Prostate gland (tissue), 2 donors: ENCODE measurements at regions not wholly inside any gene's neighbourhood (a gene's known extent, or its start where the extent isn't known, plus 50 kb on each side); places are given as distances from the start of the nearest gene placed in this dataset.

Source experiments
- DNase-seq: peaks from one replicate; pipeline ENCODE4 v3.0.0-alpha.2; 2019; ENCODE audit warnings: low spot score
- H3K27ac ChIP-seq, 2 donors: fragments of 200-600 bp; sonication (generic); 2 replicates each; pipeline ENCODE4 v1.5.1; 2017 to 2019
- H3K27me3 ChIP-seq: fragments of 200-600 bp; sonication (generic); replicated peaks from 2 replicates; pipeline ENCODE4 v1.5.1; 2019; ENCODE audit not compliant: insufficient read depth
- H3K36me3 ChIP-seq, 2 donors: fragments of 200-600 bp; sonication (generic); 1 replicate in 1 of 2; 2 replicates in 1 of 2; pipeline versions ENCODE4 v1.5.1 to v1.8.1; 2017 to 2019
- H3K4me1 ChIP-seq: fragments of 200-600 bp; sonication (generic); replicated peaks from 2 replicates; pipeline ENCODE4 v1.5.1; 2019
- H3K4me3 ChIP-seq, 2 donors: fragments of 200-600 bp; sonication (generic); 2 replicates each; pipeline ENCODE4 v1.5.1; 2017 to 2019
- H3K9me3 ChIP-seq: fragments of 200-600 bp; sonication (generic); 2 replicates; pipeline ENCODE4 v1.5.1; 2017
- CTCF ChIP-seq, 4 experiments: fragments of 200-600 bp in 2 of 4; fragments of 450-650 bp in 2 of 4; sonication (generic) in 2 of 4; IDR thresholded peaks; 1 replicate in 3 of 4; 2 replicates in 1 of 4; pipeline ENCODE4 v1.5.1; 2016 to 2019; ENCODE audit warnings: antibody characterized with exemption in 4 of 4, mild to moderate bottlenecking in 2 of 4, moderate library complexity in 2 of 4
- POLR2A ChIP-seq: fragments of 450-650 bp; IDR thresholded peaks from one replicate; pipeline ENCODE4 v1.6.1; 2016; ENCODE audit warnings: antibody characterized with exemption, mild to moderate bottlenecking
- POLR2AphosphoS5 ChIP-seq: sonication (generic); formaldehyde crosslinking; IDR thresholded peaks from one replicate; pipeline ENCODE4 v1.6.1; 2017; ENCODE audit warnings: antibody characterized with exemption
- WGBS: methylation state at CpG from one replicate; pipeline ENCODE4 v1.1.5; 2018; 5-methylcytosine and 5-hydroxymethylcytosine counted together
- intact Hi-C: fragments of 100-400 bp; cut with DNase I; formaldehyde crosslinking; loops from one replicate; pipeline ENCODE4 v1.14.2; 2022

GRCh38 chr12:68501226-68501625 is 109.5 kb upstream of the RAP1B start:
- 75% methylated on average over 3 of the region's 3 CpGs for WGBS
- no peak overlapping the region for H3K27ac ChIP-seq
- H3K4me1 ChIP-seq, result no peaks in the 10 kb centered on the region
- H3K27me3 ChIP-seq, result no peaks in the 10 kb centered on the region
- no peak overlapping the region for H3K4me3 ChIP-seq
- no peaks in the 10 kb centered on the region for H3K36me3 ChIP-seq
- no peak for TF ChIP-seq CTCF (IDR thresholded peaks at IDR 0.05)
- TF ChIP-seq POLR2A, result no peak
- TF ChIP-seq POLR2AphosphoS5, result no peak
- DNase-seq, result no peak
- intact Hi-C loops, result no loop called here
- no peaks in the 10 kb centered on the region for H3K9me3 ChIP-seq

- intact Hi-C loops, result no loop called here
- H3K27me3 ChIP-seq, result no peaks in the 10 kb centered on the region
- TF ChIP-seq POLR2A (no peak), CTCF (IDR thresholded peaks at IDR 0.05) (no peak), POLR2AphosphoS5 (no peak)
- no peaks in the 10 kb centered on the region for H3K9me3 ChIP-seq
- no peaks in the 10 kb centered on the region for H3K4me1 ChIP-seq
- no peak for DNase-seq
- no peak overlapping the region for H3K27ac ChIP-seq
- 76% methylated on average over 1 of the region's 1 CpG for WGBS
- H3K4me3 ChIP-seq, result no peak overlapping the region
- H3K36me3 ChIP-seq, result no peaks in the 10 kb centered on the region
Observed at GRCh38 chr12:68505970-68506369, 104.7 kb upstream of the RAP1B start.

- H3K27me3 ChIP-seq, result no peaks in the 10 kb centered on the region
- intact Hi-C loops, result no loop called here
- H3K4me1 ChIP-seq, result no peaks in the 10 kb centered on the region
- no peak for TF ChIP-seq POLR2AphosphoS5
- TF ChIP-seq POLR2A, result no peak
- no peaks in the 10 kb centered on the region for H3K9me3 ChIP-seq
- DNase-seq, result no peak
- H3K4me3 ChIP-seq, result no peak overlapping the region
- no peaks in the 10 kb centered on the region for H3K36me3 ChIP-seq
- WGBS, result 89% methylated on average over 4 of the region's 4 CpGs
- H3K27ac ChIP-seq, result no peak overlapping the region
Observed at GRCh38 chr12:68506619-68507018, 104.1 kb upstream of the RAP1B start.

- no peak for DNase-seq
- Histone ChIP-seq H3K9me3 (no peaks in the 10 kb centered on the region), H3K4me3 (no peak overlapping the region), H3K27ac (no peak overlapping the region), H3K36me3 (no peaks in the 10 kb centered on the region), H3K27me3 (no peaks in the 10 kb centered on the region), H3K4me1 (no peaks in the 10 kb centered on the region)
- TF ChIP-seq POLR2A, result no peak
- TF ChIP-seq CTCF (IDR thresholded peaks at IDR 0.05), result no peak
- no peak for TF ChIP-seq POLR2AphosphoS5
- WGBS, result 94% methylated on average over 3 of the region's 3 CpGs
- intact Hi-C loops, result no loop called here
Observed at GRCh38 chr12:68507657-68508056, 103.0 kb upstream of the RAP1B start.

GRCh38 chr12:68508576-68508975 is 102.1 kb upstream of the RAP1B start:
- intact Hi-C loops, result no loop called here
- Histone ChIP-seq H3K27me3 (no peaks in the 10 kb centered on the region), H3K27ac (no peak overlapping the region), H3K9me3 (no peaks in the 10 kb centered on the region), H3K4me1 (no peaks in the 10 kb centered on the region), H3K4me3 (no peak overlapping the region), H3K36me3 (no peaks in the 10 kb centered on the region)
- no peak for TF ChIP-seq CTCF (IDR thresholded peaks at IDR 0.05)
- TF ChIP-seq POLR2AphosphoS5, result no peak
- TF ChIP-seq POLR2A, result no peak
- 82% methylated on average over 2 of the region's 2 CpGs for WGBS
- no peak for DNase-seq
